Esophagus squamous epithelium (tissue), 4 donors: ENCODE measurements at regions not wholly inside any gene's neighbourhood (a gene's known extent, or its start where the extent isn't known, plus 50 kb on each side); places are given as distances from the start of the nearest gene placed in this dataset.

ENCODE experiments used
- POLR2A ChIP-seq, 4 donors: fragments of 450-650 bp; IDR thresholded peaks; one replicate each; pipeline ENCODE4 v1.6.1; 2017; ENCODE audit warnings: antibody characterized with exemption in 4 of 4, mild to moderate bottlenecking in 4 of 4, moderate library complexity in 3 of 4
- TF ChIP-seq, protein P1 (sequence below), 6 experiments: fragments of 450-650 bp in 4 of 6; fragments of 200-600 bp in 2 of 6; sonication (generic) in 2 of 6; IDR thresholded peaks; one replicate each; pipeline ENCODE4 v1.5.1; 2016 to 2019; ENCODE audit warnings: antibody characterized with exemption in 6 of 6, mild to moderate bottlenecking in 4 of 6, moderate library complexity in 4 of 6

DNA sequence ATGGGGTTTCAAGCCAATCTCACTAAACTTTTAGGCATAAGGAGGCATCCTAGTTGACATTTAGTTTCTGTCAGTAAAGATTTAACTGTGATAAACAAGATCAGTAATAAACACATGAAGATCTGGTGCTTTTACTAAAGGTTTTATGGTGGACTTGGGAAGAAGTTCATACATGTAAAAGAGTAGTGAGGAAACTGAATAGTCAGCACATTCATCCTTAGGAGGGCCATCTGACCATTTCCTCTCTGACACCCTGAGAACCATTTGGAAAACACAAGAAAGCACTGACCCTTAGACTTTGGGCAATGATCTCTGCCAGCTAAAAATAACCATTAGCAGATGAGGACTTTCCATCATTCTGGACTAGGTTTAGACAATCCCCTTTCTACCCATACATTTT, 1040.9 kb downstream of the AGBL1 start:
- TF ChIP-seq, protein P1, sequence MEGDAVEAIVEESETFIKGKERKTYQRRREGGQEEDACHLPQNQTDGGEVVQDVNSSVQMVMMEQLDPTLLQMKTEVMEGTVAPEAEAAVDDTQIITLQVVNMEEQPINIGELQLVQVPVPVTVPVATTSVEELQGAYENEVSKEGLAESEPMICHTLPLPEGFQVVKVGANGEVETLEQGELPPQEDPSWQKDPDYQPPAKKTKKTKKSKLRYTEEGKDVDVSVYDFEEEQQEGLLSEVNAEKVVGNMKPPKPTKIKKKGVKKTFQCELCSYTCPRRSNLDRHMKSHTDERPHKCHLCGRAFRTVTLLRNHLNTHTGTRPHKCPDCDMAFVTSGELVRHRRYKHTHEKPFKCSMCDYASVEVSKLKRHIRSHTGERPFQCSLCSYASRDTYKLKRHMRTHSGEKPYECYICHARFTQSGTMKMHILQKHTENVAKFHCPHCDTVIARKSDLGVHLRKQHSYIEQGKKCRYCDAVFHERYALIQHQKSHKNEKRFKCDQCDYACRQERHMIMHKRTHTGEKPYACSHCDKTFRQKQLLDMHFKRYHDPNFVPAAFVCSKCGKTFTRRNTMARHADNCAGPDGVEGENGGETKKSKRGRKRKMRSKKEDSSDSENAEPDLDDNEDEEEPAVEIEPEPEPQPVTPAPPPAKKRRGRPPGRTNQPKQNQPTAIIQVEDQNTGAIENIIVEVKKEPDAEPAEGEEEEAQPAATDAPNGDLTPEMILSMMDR (IDR thresholded peaks at IDR 0.05): no peak
- no peak for TF ChIP-seq POLR2A (IDR thresholded peaks at IDR 0.05)
